RCC 7860 (cell line): ENCODE measurements at regions not wholly inside any gene's neighbourhood (a gene's known extent, or its start where the extent isn't known, plus 50 kb on each side); places are given as distances from the start of the nearest gene placed in this dataset.

Experiments
- DNase-seq: peaks from one replicate; pipeline ENCODE4 v3.0.0-alpha.2; 2015; ENCODE audit warnings: low spot score
- FAIRE-seq: peaks from 2 replicates; lab custom pipeline; 2012; peaks lifted over from hg19 to GRCh38; lab: Jason Lieb, UNC

GRCh38 chr10:47053081-47053798 lies 142.0 kb downstream of the PTPN20 start:
- DNase-seq: no peak
- no peak for FAIRE-seq

DNA sequence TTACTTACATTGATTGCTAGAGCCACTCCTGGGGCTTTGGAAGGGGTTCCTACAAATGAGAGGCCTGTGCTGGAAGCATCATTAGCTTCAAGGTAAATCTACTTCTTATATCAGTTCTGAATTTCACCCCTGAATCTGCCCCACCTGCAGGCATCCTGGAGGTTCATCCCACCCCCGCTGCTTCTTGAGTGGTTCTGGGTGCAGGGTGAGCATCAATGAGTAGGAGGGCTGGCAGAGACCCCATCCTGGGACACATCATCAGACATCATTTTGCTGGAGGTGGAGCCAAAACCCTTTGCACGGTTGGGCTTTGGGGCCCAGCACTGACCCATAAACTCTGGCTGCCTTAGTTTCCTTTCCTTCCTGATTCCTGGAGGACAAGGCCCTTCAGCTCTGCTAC lies 143.7 kb downstream of the PTPN20 start:
- no peak for DNase-seq
- no peak for FAIRE-seq

- FAIRE-seq: no peak
- no peak for DNase-seq
These were observed 144.4 kb downstream of the PTPN20 start for GRCh38 chr10:47055386-47056246.

DNA sequence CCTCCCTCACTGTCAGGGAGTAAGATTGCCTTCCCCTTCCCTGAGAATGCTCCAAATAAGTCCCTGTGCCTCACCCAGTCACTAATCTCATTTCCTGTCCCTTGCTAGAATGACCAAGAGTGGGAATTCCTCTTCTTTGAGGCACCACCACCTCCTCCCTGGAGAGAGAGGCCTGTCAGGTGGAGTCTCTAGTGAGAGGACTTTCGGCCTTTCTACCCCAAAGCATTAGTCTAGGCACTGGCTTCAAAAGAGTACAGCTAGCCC lies 145.0 kb downstream of the PTPN20 start:
- DNase-seq: no peak
- FAIRE-seq: no peak

DNA sequence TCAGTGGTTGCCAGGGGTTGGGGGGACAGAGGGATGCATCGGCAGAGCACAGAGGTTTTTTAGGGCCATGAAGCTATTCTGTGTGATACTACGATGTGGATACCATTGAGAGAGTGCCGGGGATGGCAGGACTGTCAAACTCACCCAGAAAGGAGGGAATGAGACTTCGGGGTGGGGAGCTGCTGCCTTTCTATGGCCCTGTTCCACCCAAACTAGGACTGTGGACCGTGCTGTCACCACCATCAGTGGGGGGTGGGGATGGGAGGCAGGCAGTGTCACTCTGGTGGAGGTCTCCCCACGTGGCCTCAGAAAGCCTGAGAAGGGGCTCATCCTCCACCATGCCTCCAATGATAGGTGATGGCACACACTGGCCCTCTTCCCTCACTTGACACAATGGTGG lies 146.2 kb downstream of the PTPN20 start:
- DNase-seq (no peak), FAIRE-seq (no peak)

GRCh38 chr10:47058032-47058702 lies 146.9 kb downstream of the PTPN20 start:
- no peak for FAIRE-seq
- no peak for DNase-seq

GRCh38 chr10:47058961-47059391 lies 147.7 kb downstream of the PTPN20 start:
- DNase-seq (no peak), FAIRE-seq (no peak)

DNA sequence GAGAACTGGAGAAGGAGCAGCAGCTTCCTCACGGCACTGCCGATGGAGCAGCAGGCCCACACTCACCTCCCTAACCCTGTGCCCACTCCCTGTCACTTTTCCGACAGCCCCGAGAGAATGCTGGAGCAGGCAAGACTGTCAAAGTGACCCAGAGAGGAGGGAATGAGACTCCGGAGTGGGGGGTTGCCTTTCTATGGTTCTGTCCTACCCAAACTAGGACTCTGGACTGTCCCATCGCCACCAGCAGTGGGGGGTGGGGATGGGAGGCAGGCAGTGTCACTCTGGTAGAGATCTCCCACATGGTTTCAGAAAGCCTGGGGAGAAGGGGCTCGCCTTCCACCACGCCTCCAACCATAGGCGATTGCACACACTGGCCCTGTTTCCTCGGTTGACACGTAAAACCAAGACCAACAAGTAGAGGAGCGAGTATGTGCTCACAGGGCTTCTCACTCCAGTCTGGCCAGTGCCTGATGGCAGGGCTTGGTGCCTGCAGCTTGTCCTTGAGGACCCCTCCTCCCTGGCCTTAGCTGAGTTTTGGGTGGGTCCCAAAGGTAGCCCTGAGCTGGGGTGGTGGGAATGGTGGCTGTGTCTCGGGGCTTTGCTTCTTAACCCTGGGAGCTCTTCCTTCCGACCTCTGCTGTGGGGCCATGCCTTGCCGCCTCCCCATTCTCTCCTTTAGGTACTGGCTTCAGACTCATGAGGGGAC lies 148.5 kb downstream of the PTPN20 start:
- DNase-seq (no peak), FAIRE-seq (no peak)

DNA sequence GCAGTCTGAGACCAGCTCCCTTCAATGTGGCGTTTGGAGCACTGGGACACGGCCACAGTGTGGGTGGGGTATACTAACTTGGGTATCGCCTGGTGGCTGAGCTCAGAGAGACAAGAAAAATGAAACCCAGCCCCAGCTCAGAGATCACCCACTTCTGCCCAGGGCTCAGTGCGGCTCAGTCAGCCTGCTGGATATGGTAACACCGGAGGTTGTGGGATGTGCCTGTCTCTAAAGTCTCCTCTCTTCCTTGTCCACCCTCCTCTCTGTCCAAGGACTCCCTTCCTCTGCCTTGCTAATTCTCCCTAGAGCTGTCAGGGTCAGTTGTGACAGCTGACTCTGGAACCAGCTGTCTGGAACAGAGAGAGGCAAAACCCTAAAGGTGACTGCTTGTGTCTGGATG lies 149.1 kb downstream of the PTPN20 start:
- FAIRE-seq (no peak), DNase-seq (no peak)

DNA sequence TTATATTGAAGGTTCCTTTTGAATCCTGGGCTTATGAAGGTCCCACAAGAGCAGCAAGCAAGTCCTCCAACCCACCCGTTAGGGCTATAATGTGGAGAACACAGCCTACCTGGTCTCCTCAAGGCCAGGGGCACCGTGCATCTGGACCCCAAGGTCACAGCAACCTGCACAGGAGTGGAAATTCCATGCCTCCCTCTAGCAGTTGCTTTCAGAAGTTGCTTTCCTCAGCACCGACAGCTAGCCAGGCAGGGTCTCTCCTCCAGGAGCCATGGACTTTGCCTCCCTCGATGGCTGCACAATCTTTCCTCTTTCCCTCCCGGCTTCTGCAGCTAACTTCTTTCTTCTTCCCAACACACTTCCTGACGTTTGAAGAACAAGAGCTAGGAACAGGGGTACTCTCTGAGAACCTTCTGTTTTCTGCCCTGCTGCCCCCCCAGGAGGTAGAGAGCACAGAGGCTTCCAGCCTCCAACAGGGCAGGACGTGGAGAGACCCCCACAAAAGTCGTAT lies 149.8 kb downstream of the PTPN20 start:
- DNase-seq: no peak
- no peak for FAIRE-seq

GRCh38 chr10:47061776-47062175 lies 150.5 kb downstream of the PTPN20 start:
- DNase-seq (no peak), FAIRE-seq (no peak)

DNA sequence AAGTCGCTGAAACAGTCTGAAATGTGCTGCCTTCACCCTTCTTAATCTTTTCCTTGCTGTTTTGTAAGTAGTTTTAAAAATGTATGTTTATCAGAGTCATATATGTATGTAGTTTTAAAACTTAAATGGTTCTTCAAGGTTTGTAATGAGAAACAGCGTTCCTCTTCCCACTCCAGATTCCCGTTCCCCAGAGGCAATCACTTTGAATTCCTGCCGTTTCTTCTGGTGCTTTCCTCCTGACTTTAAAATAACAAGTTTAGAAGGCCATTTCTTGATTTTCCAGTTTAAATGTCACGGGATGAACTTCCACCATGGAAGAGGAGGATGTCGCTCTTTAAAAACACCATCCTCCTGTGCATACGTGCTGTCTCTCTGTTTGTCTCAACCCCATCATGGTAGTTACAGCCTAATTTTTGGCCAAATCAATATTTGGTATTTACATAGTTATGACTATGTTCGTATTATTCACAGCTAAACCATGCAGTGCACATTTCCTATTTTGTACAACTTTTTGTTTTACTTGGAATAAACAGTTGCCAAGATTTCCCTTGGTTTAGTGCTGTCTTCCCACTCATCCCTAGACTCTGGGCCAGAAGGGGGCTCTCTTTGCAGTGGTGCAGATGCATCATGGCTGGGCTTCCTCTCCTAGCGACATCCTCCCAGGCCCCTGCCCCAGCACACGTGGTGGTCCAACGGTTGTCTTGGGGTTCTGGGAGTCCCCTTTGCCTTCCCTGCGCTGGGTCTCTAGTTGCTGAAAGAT lies 151.4 kb downstream of the PTPN20 start:
- DNase-seq (no peak), FAIRE-seq (no peak)

- no peak for FAIRE-seq
- DNase-seq: no peak
These were observed 152.6 kb downstream of the PTPN20 start for GRCh38 chr10:47063858-47064257.

DNA sequence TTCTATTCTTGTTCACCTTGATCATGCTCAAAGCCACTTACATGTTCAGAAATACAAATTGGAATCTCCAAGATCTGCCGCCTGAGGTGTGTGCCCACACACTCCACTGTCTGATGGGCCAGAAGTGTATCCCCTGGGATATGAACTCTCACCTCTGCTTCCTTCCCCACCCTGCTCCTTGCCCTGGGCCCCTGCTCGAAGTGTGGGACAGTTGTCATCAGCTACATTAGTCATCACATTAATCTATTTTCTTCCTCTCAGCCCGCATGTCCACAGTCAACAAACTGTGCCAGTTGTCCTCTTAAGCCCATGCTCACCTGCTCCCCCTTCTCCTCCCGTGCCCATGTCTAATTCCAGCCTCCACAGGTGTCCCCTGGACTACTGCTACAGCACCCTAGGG lies 154.7 kb downstream of the PTPN20 start:
- DNase-seq (no peak), FAIRE-seq (no peak)

DNA sequence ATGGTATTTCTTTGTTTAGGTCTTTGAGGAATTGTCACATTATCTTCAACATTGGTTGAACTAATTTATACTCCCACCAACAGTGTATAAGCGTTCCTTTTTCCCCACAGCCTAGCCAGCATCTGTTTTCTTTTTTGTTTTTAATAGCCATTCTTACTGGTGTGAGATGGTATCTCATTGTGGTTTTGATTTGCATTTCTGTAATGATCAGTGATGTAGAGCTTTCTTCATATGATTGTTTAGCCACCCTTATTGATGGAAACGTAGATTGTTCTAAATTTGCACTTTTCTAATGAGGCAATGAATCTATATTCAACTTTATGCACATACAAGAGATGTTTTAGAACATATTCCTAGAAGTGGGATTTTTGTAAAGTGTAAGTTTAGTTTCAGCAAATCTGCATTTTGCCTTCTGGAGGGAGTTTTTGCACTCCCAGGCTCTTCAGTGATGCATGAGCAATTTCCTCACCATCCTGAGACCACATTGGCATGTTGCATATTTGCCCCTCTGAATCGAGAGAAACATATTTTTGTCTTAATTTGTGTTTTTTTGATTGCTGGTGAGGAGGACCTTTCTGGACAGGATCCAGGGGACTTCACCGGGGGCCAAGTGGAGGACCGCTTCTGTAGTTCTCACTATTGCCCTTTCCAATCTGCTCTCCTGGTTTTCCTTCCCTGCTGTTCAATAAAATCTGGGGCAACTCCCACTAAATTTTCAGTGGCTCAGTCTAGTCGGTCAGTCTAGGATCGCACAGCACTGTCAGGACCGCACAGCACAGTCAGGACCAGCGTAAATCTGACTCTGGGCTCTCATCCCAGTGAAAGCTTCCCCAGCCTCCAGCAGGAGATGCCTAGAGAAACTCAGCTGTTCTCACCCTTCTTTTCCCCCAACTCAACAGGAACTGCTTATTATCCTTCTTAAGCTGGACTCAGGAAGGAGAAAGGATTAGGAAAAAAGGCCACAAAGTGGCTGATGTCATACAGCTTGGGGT lies 157.0 kb downstream of the PTPN20 start:
- no peak for DNase-seq
- FAIRE-seq: no peak

DNA sequence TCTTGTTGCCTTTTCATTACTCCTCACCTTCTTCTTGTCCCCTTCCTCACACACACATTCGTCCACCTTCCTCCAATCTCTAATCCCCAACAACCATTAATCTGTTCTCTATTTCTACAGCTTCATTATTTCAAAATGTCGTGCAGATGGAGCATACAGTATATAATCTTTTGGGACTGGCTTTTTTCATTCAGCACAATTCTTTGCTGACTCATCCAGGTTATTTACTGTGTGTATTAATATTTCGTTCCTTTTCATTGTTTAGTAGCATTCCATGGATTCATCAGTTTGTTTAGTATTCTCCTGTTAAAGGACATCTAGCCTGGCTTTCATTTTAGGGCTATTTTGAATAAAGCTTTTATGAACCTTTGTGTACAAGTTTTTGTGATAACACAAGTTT lies 159.3 kb downstream of the PTPN20 start:
- DNase-seq: no peak
- FAIRE-seq: no peak

DNA sequence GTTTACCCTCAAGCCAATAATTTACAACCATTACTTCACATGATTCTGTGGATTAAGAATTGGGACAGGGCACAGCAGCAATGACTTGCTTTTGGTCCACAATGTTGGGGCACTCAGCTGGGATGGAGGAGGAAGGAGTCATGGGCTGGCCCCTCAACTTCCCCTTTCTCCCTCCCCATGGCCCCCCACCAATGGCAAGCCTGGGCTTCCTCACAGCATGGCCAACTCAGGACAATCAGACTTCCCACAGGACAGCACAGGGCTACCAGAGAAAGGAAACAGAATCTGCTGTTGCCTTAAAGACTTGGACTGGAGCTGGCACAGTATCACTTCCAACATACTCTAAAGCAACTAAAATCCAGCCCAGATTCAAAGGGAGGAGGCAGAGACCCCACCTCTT lies 160.7 kb downstream of the PTPN20 start:
- DNase-seq (no peak), FAIRE-seq (no peak)

DNA sequence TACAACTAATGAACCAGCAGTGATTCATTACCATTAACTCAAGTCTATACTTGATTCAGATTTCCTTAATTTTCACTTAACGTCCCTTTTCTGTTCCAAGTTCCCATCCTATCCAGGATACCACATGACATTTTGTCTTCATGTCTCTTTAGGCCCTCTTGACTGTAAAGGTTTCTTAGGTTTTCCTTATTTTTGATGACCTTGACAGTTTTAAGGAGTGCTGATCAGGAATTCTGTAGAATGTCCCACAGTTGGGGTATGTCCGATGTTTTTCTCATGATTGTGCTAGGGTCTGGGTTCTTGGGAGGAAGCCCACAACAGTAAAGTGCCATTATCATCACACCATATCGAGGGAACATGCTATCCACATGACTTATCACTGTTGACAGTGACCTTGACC lies 162.7 kb downstream of the PTPN20 start:
- no peak for FAIRE-seq
- no peak for DNase-seq

DNA sequence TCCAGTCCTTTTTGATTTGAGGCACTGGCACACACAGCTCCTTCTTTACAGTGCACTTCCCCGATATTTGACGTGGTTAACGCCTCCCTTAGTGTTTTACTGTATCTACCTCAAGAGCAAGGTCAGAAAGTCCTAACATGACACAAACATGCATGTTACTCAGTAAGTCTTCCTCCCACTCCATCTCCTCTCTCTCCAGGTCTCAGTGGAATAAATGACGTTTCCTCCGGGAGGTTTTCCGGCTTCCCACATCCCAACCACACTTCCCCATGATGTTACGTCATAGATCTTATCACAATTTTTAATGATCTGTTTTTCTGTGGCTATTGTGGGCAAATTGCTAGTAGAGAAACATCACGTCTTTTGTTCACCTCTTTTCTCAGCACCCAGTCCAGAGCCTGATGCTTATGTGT lies 165.7 kb downstream of the PTPN20 start:
- FAIRE-seq (no peak), DNase-seq (no peak)
